SU-DHL-6 (cell line): ENCODE measurements at regions not wholly inside any gene's neighbourhood (a gene's known extent, or its start where the extent isn't known, plus 50 kb on each side); places are given as distances from the start of the nearest gene placed in this dataset.

Experiments used
- H2AFZ ChIP-seq: fragments of 200-600 bp; sonication (generic); 2 replicates; pipeline ENCODE4 v1.6.1; 2014; ENCODE audit warnings: low read depth, mild to moderate bottlenecking, moderate library complexity, mixed read lengths, antibody characterized with exemption, low read length; ENCODE audit not compliant: severe bottlenecking
- H3F3A ChIP-seq: fragments of 200-600 bp; shearing (Covaris generic); 2 replicates; pipeline ENCODE4 v1.6.0; 2016; ENCODE audit warnings: antibody characterized with exemption, mild to moderate bottlenecking; ENCODE audit not compliant: insufficient read depth
- H3K27ac ChIP-seq: fragments of 200-600 bp; sonication (generic); 2 replicates; pipeline ENCODE4 v1.5.1; 2016; ENCODE audit warnings: low read depth, mild to moderate bottlenecking, low read length, moderate library complexity, mixed read lengths
- H3K27me3 ChIP-seq: fragments of 200-600 bp; sonication (generic), shearing (Covaris generic); 2 replicates; pipeline ENCODE4 v1.6.0; 2014; ENCODE audit warnings: mild to moderate bottlenecking, low read length
- H3K36me3 ChIP-seq: fragments of 200-600 bp; sonication (generic); 2 replicates; pipeline ENCODE4 v1.6.1; 2014; ENCODE audit warnings: mild to moderate bottlenecking, low read length, mixed read lengths
- H3K4me2 ChIP-seq: fragments of 300-600, 200-600 bp; shearing (Covaris generic), sonication (generic); 2 replicates; pipeline ENCODE4 v1.6.0; 2014; ENCODE audit warnings: low read length, low read depth, mild to moderate bottlenecking; ENCODE audit not compliant: poor library complexity, severe bottlenecking
- H3K4me3 ChIP-seq: fragments of 200-600 bp; sonication (generic); 2 replicates; pipeline ENCODE4 v1.5.1; 2014; ENCODE audit warnings: antibody characterized with exemption, low read length, mild to moderate bottlenecking, mixed read lengths; ENCODE audit not compliant: insufficient read depth, poor library complexity, severe bottlenecking
- H3K79me2 ChIP-seq: fragments of 200-600 bp; sonication (generic); 2 replicates; pipeline ENCODE4 v1.6.1; 2014; ENCODE audit warnings: mild to moderate bottlenecking, low read length, moderate library complexity; ENCODE audit not compliant: insufficient read depth
- H3K9ac ChIP-seq: fragments of 200-600 bp; sonication (generic); 2 replicates; pipeline ENCODE4 v1.7.0; 2014; ENCODE audit warnings: mild to moderate bottlenecking, low read length
- H3K9me2 ChIP-seq: fragments of 200-600 bp; sonication (generic); replicated peaks from 2 replicates; pipeline ENCODE4 v1.6.1; 2014; ENCODE audit warnings: low read length; ENCODE audit not compliant: insufficient read depth
- H3K9me3 ChIP-seq: fragments of 200-600 bp; sonication (generic); 2 replicates; pipeline ENCODE4 v1.6.1; 2014; ENCODE audit warnings: low read length, mixed read lengths; ENCODE audit not compliant: insufficient read depth
- H4K20me1 ChIP-seq: fragments of 200-600 bp; sonication (generic); 2 replicates; pipeline ENCODE4 v1.6.1; 2014; ENCODE audit warnings: low read depth, mild to moderate bottlenecking, antibody characterized with exemption, low read length, moderate library complexity, mixed read lengths
- CTCF ChIP-seq: fragments of 200-600 bp; sonication (generic); IDR thresholded peaks from one replicate; pipeline ENCODE4 v1.5.1; 2017; ENCODE audit warnings: antibody characterized with exemption, mild to moderate bottlenecking, low read length, moderate library complexity; ENCODE audit not compliant: insufficient read depth, poor library complexity, severe bottlenecking
- EZH2phosphoT487 ChIP-seq: fragments of 200-600 bp; sonication (generic), shearing (Covaris generic); conservative IDR thresholded peaks from 2 replicates; pipeline ENCODE4 v1.6.1; 2018; ENCODE audit warnings: mild to moderate bottlenecking, antibody characterized with exemption, low read length, moderate library complexity, mixed read lengths

- Histone ChIP-seq H3K9me2 (no peaks in the 10 kb centered on the region), H3K4me2 (no peak overlapping the region), H2AFZ (no peak overlapping the region), H3K27ac (no peak overlapping the region), H3K36me3 (no peaks in the 10 kb centered on the region), H3K4me3 (no peak overlapping the region), H4K20me1 (no peaks in the 10 kb centered on the region), H3K9me3 (no peaks in the 10 kb centered on the region), H3K79me2 (no peaks in the 10 kb centered on the region), H3K9ac (no peak overlapping the region), H3K27me3 (no peaks in the 10 kb centered on the region; the same call in 1 of the 2 replicates), H3F3A (no peaks in the 10 kb centered on the region)
- no peak for TF ChIP-seq EZH2phosphoT487
- no peak for TF ChIP-seq CTCF
Measured at GRCh38 chr1:30588311-30589073, 134.9 kb downstream of the MATN1 start.

- no peaks in the 10 kb centered on the region for H3K9me3 ChIP-seq
- no peak overlapping the region for H3K27ac ChIP-seq
- H3K9ac ChIP-seq = no peak overlapping the region
- H3K36me3 ChIP-seq = no peaks in the 10 kb centered on the region
- no peak overlapping the region for H3K4me2 ChIP-seq
- H3K9me2 ChIP-seq = no peaks in the 10 kb centered on the region
- no peak for TF ChIP-seq CTCF
- no peak for TF ChIP-seq EZH2phosphoT487
- H3K27me3 ChIP-seq = no peaks in the 10 kb centered on the region; the same call in 1 of the 2 replicates
- H3K4me3 ChIP-seq = no peak overlapping the region
- H4K20me1 ChIP-seq = no peaks in the 10 kb centered on the region
- no peak overlapping the region for H2AFZ ChIP-seq
- H3F3A ChIP-seq = no peaks in the 10 kb centered on the region
- no peaks in the 10 kb centered on the region for H3K79me2 ChIP-seq
Measured at GRCh38 chr1:30586671-30587070, 136.7 kb downstream of the MATN1 start.

- Histone ChIP-seq H3K27ac (no peak overlapping the region), H3K27me3 (no peaks in the 10 kb centered on the region), H3K9me3 (no peaks in the 10 kb centered on the region), H3K79me2 (no peaks in the 10 kb centered on the region), H3K4me3 (no peak overlapping the region), H3K9me2 (no peaks in the 10 kb centered on the region), H3K36me3 (no peaks in the 10 kb centered on the region), H3K9ac (no peak overlapping the region), H2AFZ (no peak overlapping the region), H4K20me1 (no peaks in the 10 kb centered on the region), H3K4me2 (no peak overlapping the region), H3F3A (no peaks in the 10 kb centered on the region)
- no peak for TF ChIP-seq CTCF
- TF ChIP-seq EZH2phosphoT487 = no peak
Measured at GRCh38 chr1:30579580-30579979, 143.8 kb downstream of the MATN1 start.
